ENCODE measurements at regions not wholly inside any gene's neighbourhood (a gene's known extent, or its start where the extent isn't known, plus 50 kb on each side); places are given as distances from the start of the nearest gene placed in this dataset.
"Not testable (repeated sequence)": the region's sequence is repeated elsewhere in the genome, so short reads cannot be mapped to it uniquely, and the experiment has no call there.

GRCh38 chr12:94816746-94817145, 166.4 kb upstream of the TMCC3 start:
- TF ChIP-seq CTCF (IDR thresholded peaks at IDR 0.05 in 2 of 3, conservative IDR thresholded peaks at IDR 0.05 in 1 of 3; ENCODE audit: borderline replicate concordance in 1 of 3, insufficient read depth in 1 of 3, low read depth in 2 of 3, low read length in 2 of 3); JUND (IDR thresholded peaks at IDR 0.05); EZH2 (IDR thresholded peaks at IDR 0.05); CBX3 (IDR thresholded peaks at IDR 0.05; ENCODE audit: low read depth); SRF (IDR thresholded peaks at IDR 0.05; ENCODE audit: low read depth); SIN3A (IDR thresholded peaks at IDR 0.05; ENCODE audit: low read depth); YY1 (IDR thresholded peaks at IDR 0.05; ENCODE audit: extremely low read depth, insufficient replicate concordance, low read depth, low read length); ZFX (IDR thresholded peaks at IDR 0.05); POLR2AphosphoS5 (IDR thresholded peaks at IDR 0.05; ENCODE audit: low read depth, low read length); POLR2A (IDR thresholded peaks at IDR 0.05; ENCODE audit: borderline replicate concordance, extremely low read depth, insufficient read depth, insufficient read length); ATF3 (IDR thresholded peaks at IDR 0.05): not testable (repeated sequence)

All from HCT116 (cell line).